ENCODE measurements at regions not wholly inside any gene's neighbourhood (a gene's known extent, or its start where the extent isn't known, plus 50 kb on each side); places are given as distances from the start of the nearest gene placed in this dataset.
A peak's percentile ranks its signal among the peaks of the same experiment; 100 is the strongest.

- DNase-seq: no peak
Observed at GRCh38 chr2:129757915-129758783, 221.3 kb upstream of the RAB6C start.

- peak; percentile 52 for DNase-seq
Observed at GRCh38 chr2:129758784-129759471, 220.5 kb upstream of the RAB6C start.

GRCh38 chr2:129759472-129760010 is 219.9 kb upstream of the RAB6C start:
- DNase-seq: no peak

GRCh38 chr2:129760669-129761068 is 218.8 kb upstream of the RAB6C start:
- DNase-seq: no peak

GRCh38 chr2:129761569-129762021 is 217.9 kb upstream of the RAB6C start:
- DNase-seq: no peak

- no peak for DNase-seq
Observed at GRCh38 chr2:129762386-129763189, 216.9 kb upstream of the RAB6C start.

GRCh38 chr2:129763190-129763846 is 216.1 kb upstream of the RAB6C start:
- DNase-seq: no peak

GRCh38 chr2:129763966-129764365 is 215.5 kb upstream of the RAB6C start:
- DNase-seq: no peak

- DNase-seq: no peak
Observed at GRCh38 chr2:129764376-129765325, 214.8 kb upstream of the RAB6C start.

- DNase-seq: no peak
Observed at GRCh38 chr2:129765326-129765677, 214.2 kb upstream of the RAB6C start.

GRCh38 chr2:129765678-129766351 is 213.7 kb upstream of the RAB6C start:
- no peak for DNase-seq

GRCh38 chr2:129766374-129766993 is 213.0 kb upstream of the RAB6C start:
- no peak for DNase-seq

- DNase-seq: no peak
Observed at GRCh38 chr2:129767346-129768035, 212.0 kb upstream of the RAB6C start.

- no peak for DNase-seq
Observed at GRCh38 chr2:129768036-129768386, 211.5 kb upstream of the RAB6C start.

- no peak for DNase-seq
Observed at GRCh38 chr2:129768485-129769184, 210.8 kb upstream of the RAB6C start.

GRCh38 chr2:129769185-129769991 is 210.1 kb upstream of the RAB6C start:
- no peak for DNase-seq

- no peak for DNase-seq
Observed at GRCh38 chr2:129771418-129772189, 207.9 kb upstream of the RAB6C start.

Data from CD4-positive, alpha-beta T cell treated with Interleukin-15 for 1 hour (primary cell).